AG04449 (cell line): ENCODE measurements at regions not wholly inside any gene's neighbourhood (a gene's known extent, or its start where the extent isn't known, plus 50 kb on each side); places are given as distances from the start of the nearest gene placed in this dataset.
A peak's percentile ranks its signal among the peaks of the same experiment; 100 is the strongest.

Source experiments
- CTCF ChIA-PET: fragments of 350-600 bp; formaldehyde crosslinking; extraction: SDS; loops from one replicate; lab custom pipeline; 2021; ENCODE audit warnings: antibody characterized with exemption; lab: Yijun Ruan, JAX
- POLR2A ChIA-PET: fragments of 400-600, 350-600 bp; formaldehyde crosslinking; extraction: SDS; loops from one replicate; lab custom pipeline; 2020; ENCODE audit warnings: antibody characterized with exemption, inconsistent platforms; lab: Yijun Ruan, JAX
- DNase-seq: peaks from one replicate; pipeline ENCODE4 v3.0.0-alpha.2; 2010; ENCODE audit warnings: low read depth, low spot score
- H3K4me3 ChIP-seq: 2 replicates; pipeline ENCODE4 v1.5.1; 2011; ENCODE audit warnings: low read depth, mild to moderate bottlenecking, control low read depth, low read length
- TF ChIP-seq, protein P1 (sequence below): IDR thresholded peaks from one replicate; pipeline ENCODE4 v1.5.1; 2011; ENCODE audit warnings: mild to moderate bottlenecking, moderate library complexity, low read length, control low read depth, inconsistent platforms; ENCODE audit not compliant: insufficient read depth; ENCODE audit errors: missing control alignments

DNA sequence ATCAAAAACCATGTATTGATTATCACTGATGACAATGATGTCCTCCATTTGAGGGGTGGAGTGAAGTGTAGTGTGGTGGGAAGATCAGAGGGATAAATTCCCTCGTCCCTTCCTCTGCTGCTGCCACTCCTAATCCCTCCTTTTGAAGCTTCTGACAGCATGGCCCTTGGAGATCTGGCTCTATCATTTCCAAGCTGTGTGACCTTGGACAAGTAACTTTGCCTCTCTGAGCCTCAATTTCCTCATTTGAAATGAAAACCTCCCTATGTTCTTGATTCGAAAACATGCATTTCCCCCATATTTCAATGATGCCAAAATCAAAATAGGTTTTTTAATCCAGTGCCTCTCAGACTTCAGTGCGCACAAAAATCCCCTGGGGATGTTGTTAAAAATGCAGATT lies 231.6 kb downstream of the RBM19 start:
- ChIA-PET POLR2A (no interaction called here), CTCF (no interaction called here)
- DNase-seq = no peak
- no peak overlapping the region for H3K4me3 ChIP-seq
- TF ChIP-seq, protein P1, sequence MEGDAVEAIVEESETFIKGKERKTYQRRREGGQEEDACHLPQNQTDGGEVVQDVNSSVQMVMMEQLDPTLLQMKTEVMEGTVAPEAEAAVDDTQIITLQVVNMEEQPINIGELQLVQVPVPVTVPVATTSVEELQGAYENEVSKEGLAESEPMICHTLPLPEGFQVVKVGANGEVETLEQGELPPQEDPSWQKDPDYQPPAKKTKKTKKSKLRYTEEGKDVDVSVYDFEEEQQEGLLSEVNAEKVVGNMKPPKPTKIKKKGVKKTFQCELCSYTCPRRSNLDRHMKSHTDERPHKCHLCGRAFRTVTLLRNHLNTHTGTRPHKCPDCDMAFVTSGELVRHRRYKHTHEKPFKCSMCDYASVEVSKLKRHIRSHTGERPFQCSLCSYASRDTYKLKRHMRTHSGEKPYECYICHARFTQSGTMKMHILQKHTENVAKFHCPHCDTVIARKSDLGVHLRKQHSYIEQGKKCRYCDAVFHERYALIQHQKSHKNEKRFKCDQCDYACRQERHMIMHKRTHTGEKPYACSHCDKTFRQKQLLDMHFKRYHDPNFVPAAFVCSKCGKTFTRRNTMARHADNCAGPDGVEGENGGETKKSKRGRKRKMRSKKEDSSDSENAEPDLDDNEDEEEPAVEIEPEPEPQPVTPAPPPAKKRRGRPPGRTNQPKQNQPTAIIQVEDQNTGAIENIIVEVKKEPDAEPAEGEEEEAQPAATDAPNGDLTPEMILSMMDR = no peak

DNA sequence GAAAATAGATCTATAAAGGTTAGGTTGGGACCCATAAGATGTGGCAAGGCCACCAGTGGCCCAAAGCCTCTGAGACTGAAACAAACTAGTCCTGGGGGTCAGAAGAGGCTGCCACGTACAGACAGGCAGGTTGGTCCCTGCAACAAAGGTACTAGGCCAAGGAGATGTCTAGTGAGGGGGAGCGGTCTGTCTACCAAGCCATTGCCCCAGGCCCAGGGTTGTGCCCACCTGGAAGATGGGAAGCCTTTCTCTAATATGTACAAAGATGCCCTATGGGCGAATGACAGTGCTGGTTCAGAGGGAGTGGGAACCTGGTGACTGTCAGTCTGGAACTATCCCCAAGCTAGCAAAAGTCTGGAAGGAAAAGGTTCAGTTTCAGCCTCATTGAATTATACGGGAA lies 233.2 kb downstream of the RBM19 start:
- TF ChIP-seq, protein P1 = no peak
- H3K4me3 ChIP-seq = no peak overlapping the region
- ChIA-PET POLR2A (no interaction called here), CTCF (no interaction called here)
- DNase-seq = no peak

DNA sequence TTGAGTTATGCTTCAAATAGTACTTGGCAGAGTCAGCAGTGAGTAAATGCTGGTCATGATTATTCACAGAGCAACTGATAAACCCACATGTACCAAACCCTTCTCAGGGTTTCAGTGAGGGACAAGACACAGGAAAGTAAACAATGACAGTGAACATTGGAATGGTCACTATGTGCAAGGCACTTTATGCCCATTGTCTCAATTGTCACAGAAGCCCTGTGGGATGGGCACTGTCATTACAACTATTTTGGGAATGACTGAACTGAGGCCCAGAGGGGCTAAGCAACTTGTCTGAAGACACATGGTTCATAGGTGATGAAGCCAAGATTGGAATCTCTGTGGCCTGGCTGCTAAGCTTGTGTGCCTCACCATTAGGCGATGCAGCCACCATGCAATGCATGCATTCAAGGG lies 238.5 kb downstream of the RBM19 start:
- TF ChIP-seq, protein P1 = no peak
- POLR2A ChIA-PET = no interaction called here
- H3K4me3 ChIP-seq = no peak overlapping the region
- CTCF ChIA-PET = no interaction called here
- peak; percentile 17 for DNase-seq

DNA sequence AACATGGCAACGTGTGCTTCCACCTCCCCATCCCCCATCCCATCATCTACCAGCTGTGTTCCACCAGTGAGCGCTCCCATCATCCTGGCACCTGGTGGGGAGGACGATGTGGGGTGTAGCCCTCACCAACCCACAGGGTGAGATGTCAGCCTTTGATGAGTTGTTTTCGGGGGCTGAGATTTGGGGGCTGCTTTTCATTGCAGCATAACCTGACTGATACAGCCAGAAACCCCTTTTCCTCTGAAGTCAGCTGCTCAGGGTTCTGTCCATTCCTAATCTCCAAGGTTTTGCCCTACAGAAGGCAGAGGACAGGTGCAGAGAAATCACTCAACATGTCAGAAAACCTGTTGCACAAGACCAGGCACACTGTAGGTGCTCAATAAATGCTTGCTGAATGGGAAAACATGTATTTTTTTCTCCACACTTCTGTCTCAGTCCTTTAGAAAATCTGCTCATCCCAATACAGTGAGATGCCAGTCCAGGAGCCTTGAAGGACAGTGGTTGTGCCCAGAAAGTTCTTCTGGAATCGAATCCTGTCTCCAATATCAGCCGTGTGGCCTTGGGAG lies 239.8 kb downstream of the RBM19 start:
- ChIA-PET POLR2A (no interaction called here), CTCF (no interaction called here)
- no peak overlapping the region for H3K4me3 ChIP-seq
- TF ChIP-seq, protein P1 = no peak
- no peak for DNase-seq

DNA sequence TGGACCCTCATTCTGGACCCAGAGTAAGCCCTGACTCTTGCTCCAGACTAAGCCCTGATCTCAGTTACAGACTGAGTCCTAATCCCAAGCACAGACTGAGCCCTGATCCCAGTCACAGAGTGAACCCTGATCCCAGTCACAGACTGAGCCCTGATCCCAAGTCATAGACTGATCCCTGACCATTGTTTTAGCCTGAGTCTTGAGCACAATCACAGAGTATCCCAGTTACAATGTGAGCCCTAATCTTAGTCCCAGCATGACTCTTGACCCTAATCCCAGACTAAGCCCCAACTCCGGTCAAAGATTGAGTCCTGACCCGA lies 240.6 kb downstream of the RBM19 start:
- TF ChIP-seq, protein P1 = no peak
- H3K4me3 ChIP-seq = no peak overlapping the region
- ChIA-PET CTCF (no interaction called here), POLR2A (no interaction called here)
- DNase-seq = no peak

DNA sequence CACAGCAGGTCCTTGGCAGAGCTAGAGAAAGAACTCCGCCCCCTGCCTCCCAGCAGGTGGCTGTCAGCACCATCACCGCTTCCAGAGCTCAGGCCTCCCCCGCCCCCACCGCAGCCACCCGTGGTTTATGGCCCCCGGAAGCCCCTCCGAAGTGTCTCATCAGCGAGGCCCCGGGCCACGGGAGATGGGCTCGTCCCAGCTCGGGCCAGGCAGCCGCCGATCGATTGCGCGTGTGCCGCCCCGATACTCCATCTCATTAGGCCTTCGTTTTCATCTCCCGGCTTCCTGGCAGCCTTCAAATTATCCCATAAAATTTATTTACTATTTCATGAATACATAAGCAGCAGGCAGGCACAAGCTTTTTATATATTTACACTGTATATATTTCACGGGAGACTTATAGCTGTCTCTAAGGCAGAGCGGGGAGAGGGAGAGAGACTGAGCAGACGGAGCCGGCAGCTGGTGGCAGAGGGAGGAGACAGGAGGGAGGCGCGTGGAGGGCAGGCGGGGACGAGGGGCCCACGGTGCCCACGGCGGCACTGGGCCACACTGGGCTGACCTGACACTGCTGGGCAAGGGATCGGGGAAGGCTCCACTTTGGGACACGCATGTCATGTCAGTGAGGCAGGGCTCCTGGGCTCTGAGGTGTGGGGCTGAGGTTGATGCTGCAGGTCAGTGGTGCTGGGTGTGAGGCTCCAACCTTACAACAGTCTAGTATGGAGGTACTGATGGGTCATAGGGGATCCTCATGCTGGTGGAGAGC lies 241.2 kb downstream of the RBM19 start:
- TF ChIP-seq, protein P1 = no peak
- POLR2A ChIA-PET = no interaction called here
- no peak overlapping the region for H3K4me3 ChIP-seq
- CTCF ChIA-PET = no interaction called here
- DNase-seq = no peak
